Sigmoid colon (tissue), 6 donors: ENCODE measurements at regions not wholly inside any gene's neighbourhood (a gene's known extent, or its start where the extent isn't known, plus 50 kb on each side); places are given as distances from the start of the nearest gene placed in this dataset.

Source experiments
- DNase-seq: peaks from one replicate; pipeline ENCODE4 v3.0.0-alpha.2; 2019
- H3K27ac ChIP-seq, 4 donors: fragments of 200-600 bp; sonication (generic); one replicate each; pipeline ENCODE4 v1.5.1; 2016 to 2019; ENCODE audit warnings: mild to moderate bottlenecking in 1 of 4
- H3K27me3 ChIP-seq, 3 donors: fragments of 200-600 bp; sonication (generic); one replicate each; pipeline ENCODE4 v1.5.1; 2019; ENCODE audit warnings: mild to moderate bottlenecking in 1 of 3
- H3K36me3 ChIP-seq, 4 donors: fragments of 200-600 bp; sonication (generic); one replicate each; pipeline ENCODE4 v1.5.1; 2016 to 2019
- H3K4me1 ChIP-seq, 4 donors: fragments of 200-600 bp; sonication (generic); one replicate each; pipeline ENCODE4 v1.5.1; 2017 to 2019
- H3K4me3 ChIP-seq, 4 donors: fragments of 200-600 bp; sonication (generic); one replicate each; pipeline ENCODE4 v1.5.1; 2017 to 2019; ENCODE audit warnings: mild to moderate bottlenecking in 2 of 4, moderate library complexity in 1 of 4
- H3K9me3 ChIP-seq, 4 donors: fragments of 200-600 bp in 3 of 4; sonication (generic) in 3 of 4; one replicate each; pipeline versions ENCODE4 v1.5.1 to v1.6.1; 2013 to 2019
- CTCF ChIP-seq, 4 experiments: fragments of 450-650 bp in 3 of 4; fragments of 200-600 bp in 1 of 4; IDR thresholded peaks; one replicate each; pipeline ENCODE4 v1.5.1; 2016 to 2019; ENCODE audit warnings: antibody characterized with exemption in 4 of 4, mild to moderate bottlenecking in 3 of 4, moderate library complexity in 2 of 4
- EP300 ChIP-seq, 4 donors: sonication (generic); formaldehyde crosslinking; IDR thresholded peaks; one replicate each; pipeline ENCODE4 v1.6.1; 2017; ENCODE audit warnings: antibody characterized with exemption in 4 of 4
- POLR2A ChIP-seq, 2 donors: fragments of 450-650 bp; IDR thresholded peaks; one replicate each; pipeline ENCODE4 v1.6.1; 2016; ENCODE audit warnings: antibody characterized with exemption in 2 of 2, mild to moderate bottlenecking in 2 of 2, moderate library complexity in 2 of 2
- POLR2AphosphoS5 ChIP-seq, 4 donors: sonication (generic); formaldehyde crosslinking; IDR thresholded peaks; one replicate each; pipeline ENCODE4 v1.6.1; 2017; ENCODE audit warnings: antibody characterized with exemption in 4 of 4
- WGBS, 2 donors: extraction: QIAGEN DNeasy Blood & Tissue Kit; methylation state at CpG; one replicate each; pipeline ENCODE4 v1.1.7; 2013; 5-methylcytosine and 5-hydroxymethylcytosine counted together
- intact Hi-C: fragments of 100-400 bp; cut with DNase I; formaldehyde crosslinking; loops from one replicate; pipeline ENCODE4 v1.15.1; 2023
- donor health status: healthy with polysubstance abuse.
- donor health status: healthy.

- DNase-seq = no peak
- no peak for TF ChIP-seq POLR2A (IDR thresholded peaks at IDR 0.05)
- TF ChIP-seq POLR2AphosphoS5 (IDR thresholded peaks at IDR 0.05) = no peak
- TF ChIP-seq EP300 (IDR thresholded peaks at IDR 0.05) = no peak
- TF ChIP-seq CTCF (IDR thresholded peaks at IDR 0.05) = no peak
- WGBS, 2 donors = 27 to 46% methylated on average over 2 of the region's 2 CpGs
- no peaks in the 10 kb centered on the region for H3K9me3 ChIP-seq
- H3K27me3 ChIP-seq = no peaks in the 10 kb centered on the region
- H3K36me3 ChIP-seq = no peaks in the 10 kb centered on the region
- no peak overlapping the region for H3K4me3 ChIP-seq
- H3K27ac ChIP-seq = no peak overlapping the region
- no peaks in the 10 kb centered on the region for H3K4me1 ChIP-seq
- intact Hi-C loops = no loop called here
These were observed 140.4 kb downstream of the TUSC1 start for GRCh38 chr9:25537808-25538207.

GRCh38 chr9:25519286-25519685 is 159.0 kb downstream of the TUSC1 start:
- no peak for DNase-seq
- WGBS, 2 donors = 38 to 72% methylated on average over 2 of the region's 2 CpGs
- H3K4me1 ChIP-seq = no peaks in the 10 kb centered on the region
- TF ChIP-seq POLR2A (IDR thresholded peaks at IDR 0.05) = no peak
- TF ChIP-seq EP300 (IDR thresholded peaks at IDR 0.05) = no peak
- no peak for TF ChIP-seq POLR2AphosphoS5 (IDR thresholded peaks at IDR 0.05)
- TF ChIP-seq CTCF (IDR thresholded peaks at IDR 0.05) = no peak
- intact Hi-C loops = no loop called here
- no peaks in the 10 kb centered on the region for H3K36me3 ChIP-seq
- no peaks in the 10 kb centered on the region for H3K27me3 ChIP-seq
- H3K9me3 ChIP-seq = no peaks in the 10 kb centered on the region
- no peak overlapping the region for H3K4me3 ChIP-seq
- H3K27ac ChIP-seq = no peak overlapping the region

- Histone ChIP-seq H3K27me3 (no peaks in the 10 kb centered on the region), H3K36me3 (no peaks in the 10 kb centered on the region), H3K9me3 (no peaks in the 10 kb centered on the region), H3K4me3 (no peak overlapping the region), H3K27ac (no peak overlapping the region), H3K4me1 (no peaks in the 10 kb centered on the region)
- 84 to 85% methylated on average over 2 of the region's 2 CpGs for WGBS, 2 donors
- intact Hi-C loops = no loop called here
- TF ChIP-seq CTCF (IDR thresholded peaks at IDR 0.05) = no peak
- no peak for TF ChIP-seq POLR2AphosphoS5 (IDR thresholded peaks at IDR 0.05)
- TF ChIP-seq EP300 (IDR thresholded peaks at IDR 0.05) = no peak
- TF ChIP-seq POLR2A (IDR thresholded peaks at IDR 0.05) = no peak
- no peak for DNase-seq
These were observed 160.5 kb downstream of the TUSC1 start for GRCh38 chr9:25517701-25518100.

- TF ChIP-seq EP300 (IDR thresholded peaks at IDR 0.05) = no peak
- TF ChIP-seq POLR2A (IDR thresholded peaks at IDR 0.05) = no peak
- TF ChIP-seq POLR2AphosphoS5 (IDR thresholded peaks at IDR 0.05) = no peak
- TF ChIP-seq CTCF (IDR thresholded peaks at IDR 0.05) = no peak
- Histone ChIP-seq H3K27me3 (no peaks in the 10 kb centered on the region), H3K9me3 (no peaks in the 10 kb centered on the region), H3K36me3 (no peaks in the 10 kb centered on the region), H3K27ac (no peak overlapping the region), H3K4me1 (no peaks in the 10 kb centered on the region), H3K4me3 (no peak overlapping the region)
- no peak for DNase-seq
- intact Hi-C loops = no loop called here
- 79 to 84% methylated on average over 3 of the region's 3 CpGs for WGBS, 2 donors
These were observed 164.7 kb downstream of the TUSC1 start for GRCh38 chr9:25513509-25514033.

- H3K27ac ChIP-seq = no peak overlapping the region
- H3K4me3 ChIP-seq = no peak overlapping the region
- H3K4me1 ChIP-seq = no peaks in the 10 kb centered on the region
- no peaks in the 10 kb centered on the region for H3K27me3 ChIP-seq
- 68 to 70% methylated on average over 1 of the region's 1 CpG for WGBS, 2 donors
- intact Hi-C loops = no loop called here
- peaks cover 0 to 11% (median 7%) of the 10 kb centered on the region in 4 donors for H3K9me3 ChIP-seq
- DNase-seq = no peak
- H3K36me3 ChIP-seq = no peaks in the 10 kb centered on the region
- TF ChIP-seq EP300 (IDR thresholded peaks at IDR 0.05) = no peak
- TF ChIP-seq POLR2A (IDR thresholded peaks at IDR 0.05) = no peak
- no peak for TF ChIP-seq POLR2AphosphoS5 (IDR thresholded peaks at IDR 0.05)
- no peak for TF ChIP-seq CTCF (IDR thresholded peaks at IDR 0.05)
These were observed 172.6 kb downstream of the TUSC1 start for GRCh38 chr9:25505644-25506043.
